ENCODE measurements at regions not wholly inside any gene's neighbourhood (a gene's known extent, or its start where the extent isn't known, plus 50 kb on each side); places are given as distances from the start of the nearest gene placed in this dataset.

DNA sequence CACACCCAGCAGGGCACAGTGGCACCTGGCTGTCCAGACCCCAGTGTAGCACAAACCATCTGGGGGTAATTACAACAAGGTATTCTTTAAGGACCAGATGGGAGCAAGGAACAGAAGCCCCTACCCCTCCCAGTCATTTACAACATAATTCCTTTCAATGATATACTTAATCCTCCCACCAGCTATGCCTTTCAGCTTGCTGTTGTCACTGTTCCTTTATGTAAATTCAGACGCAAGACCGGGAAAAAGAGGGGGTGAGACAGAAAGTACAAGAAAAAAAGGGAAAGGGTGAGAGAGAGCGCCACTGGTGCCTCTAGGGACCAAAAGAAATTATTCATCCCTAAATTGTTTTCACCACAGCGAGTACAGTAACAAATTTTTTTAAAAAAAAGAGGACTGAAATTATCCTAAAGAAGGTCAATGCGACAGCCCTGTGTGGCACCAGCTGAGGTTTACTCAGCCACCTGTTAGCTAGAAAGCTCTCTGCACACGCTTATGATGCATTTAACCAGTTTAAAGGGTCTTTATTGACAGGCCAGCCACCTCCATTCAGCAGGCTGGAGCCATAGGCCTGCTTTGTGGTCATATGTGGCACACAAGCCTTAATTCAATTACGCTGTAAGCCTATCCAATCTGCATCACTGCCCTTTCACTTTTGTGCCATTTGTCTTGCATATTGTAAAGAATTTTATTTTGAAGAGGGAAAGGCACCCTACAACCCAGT is 210.2 kb upstream of the ISL1 start:
- H3K4me1 Mint-ChIP-seq (ENCODE audit: low read depth) = no peaks in the 10 kb centered on the region
- intact Hi-C loops (cut with micrococcal nuclease) = no loop called here
- no peak for DNase-seq (ENCODE audit: low spot score)
- no peaks in the 10 kb centered on the region for H3K27me3 Mint-ChIP-seq (ENCODE audit: insufficient read depth)
- no peaks in the 10 kb centered on the region for H3K36me3 Mint-ChIP-seq (ENCODE audit: low read depth)
- H3K9me3 Mint-ChIP-seq = peaks cover 4% of the 10 kb centered on the region
- no peak overlapping the region for H3K4me3 Mint-ChIP-seq
- H3K27ac Mint-ChIP-seq = no peak overlapping the region

DNA sequence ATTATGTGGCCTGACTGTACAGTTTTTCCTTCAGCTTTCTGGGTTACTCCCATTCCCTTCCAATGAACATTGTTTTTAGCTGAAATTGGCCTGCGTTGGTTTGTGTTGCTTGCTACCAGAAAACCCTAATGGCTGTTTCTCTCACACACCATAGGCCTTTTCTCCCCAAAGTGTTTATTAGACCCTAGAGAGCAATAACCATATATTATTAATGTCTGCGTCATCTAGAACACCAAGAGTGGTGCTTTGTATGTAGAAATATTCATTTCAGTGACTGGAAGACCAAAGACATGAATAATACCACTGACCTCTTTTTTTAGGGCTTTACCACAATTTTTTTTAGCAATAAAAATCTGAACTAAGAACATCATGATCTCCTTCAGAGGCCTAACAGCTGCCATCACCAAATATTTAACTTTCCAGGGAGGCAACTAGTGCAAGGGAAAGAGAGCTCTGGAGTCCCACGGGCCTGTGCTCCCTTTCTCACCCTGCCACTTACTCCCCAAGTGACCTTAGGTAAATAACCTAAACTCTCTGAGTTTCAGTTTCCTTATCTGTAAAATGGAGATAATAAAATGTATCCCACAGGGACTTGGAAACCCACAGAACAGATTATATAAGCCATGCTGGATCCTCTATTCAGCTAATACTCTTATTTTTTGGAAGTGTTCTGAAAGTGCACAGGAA is 201.9 kb upstream of the ISL1 start:
- no peak overlapping the region for H3K27ac Mint-ChIP-seq
- intact Hi-C loops (cut with micrococcal nuclease) = no loop called here
- H3K9me3 Mint-ChIP-seq = peaks cover 7% of the 10 kb centered on the region
- H3K27me3 Mint-ChIP-seq (ENCODE audit: insufficient read depth) = no peaks in the 10 kb centered on the region
- H3K4me3 Mint-ChIP-seq = no peak overlapping the region
- DNase-seq (ENCODE audit: low spot score) = no peak
- H3K36me3 Mint-ChIP-seq (ENCODE audit: low read depth) = no peaks in the 10 kb centered on the region
- no peaks in the 10 kb centered on the region for H3K4me1 Mint-ChIP-seq (ENCODE audit: low read depth)

DNA sequence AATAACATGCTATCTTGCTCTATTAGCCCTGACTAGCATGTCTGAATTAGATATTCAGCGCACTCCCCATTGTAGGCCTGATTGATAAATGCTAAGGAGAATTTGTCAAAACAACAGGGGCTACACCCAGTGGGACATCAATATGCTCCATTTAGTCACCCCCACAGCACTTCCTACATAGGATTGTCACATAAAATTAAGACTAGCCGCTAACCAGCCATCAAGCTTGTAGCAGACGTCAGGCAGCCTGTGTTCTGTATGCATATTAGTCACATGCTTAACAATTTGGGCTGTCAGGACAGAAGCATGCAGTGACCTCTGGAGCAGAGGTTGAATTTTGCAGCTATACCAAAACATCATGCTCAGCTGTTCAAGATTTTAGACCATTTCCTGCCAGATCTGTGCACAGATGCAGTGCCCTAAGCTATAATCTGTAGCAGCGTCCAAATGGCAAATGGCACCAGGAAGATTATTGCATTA is 197.4 kb upstream of the ISL1 start:
- no peaks in the 10 kb centered on the region for H3K4me1 Mint-ChIP-seq (ENCODE audit: low read depth)
- no peak overlapping the region for H3K27ac Mint-ChIP-seq
- no peaks in the 10 kb centered on the region for H3K27me3 Mint-ChIP-seq (ENCODE audit: insufficient read depth)
- H3K36me3 Mint-ChIP-seq (ENCODE audit: low read depth) = no peaks in the 10 kb centered on the region
- H3K4me3 Mint-ChIP-seq = no peak overlapping the region
- intact Hi-C loops (cut with micrococcal nuclease) = no loop called here
- no peaks in the 10 kb centered on the region for H3K9me3 Mint-ChIP-seq
- no peak for DNase-seq (ENCODE audit: low spot score)

DNA sequence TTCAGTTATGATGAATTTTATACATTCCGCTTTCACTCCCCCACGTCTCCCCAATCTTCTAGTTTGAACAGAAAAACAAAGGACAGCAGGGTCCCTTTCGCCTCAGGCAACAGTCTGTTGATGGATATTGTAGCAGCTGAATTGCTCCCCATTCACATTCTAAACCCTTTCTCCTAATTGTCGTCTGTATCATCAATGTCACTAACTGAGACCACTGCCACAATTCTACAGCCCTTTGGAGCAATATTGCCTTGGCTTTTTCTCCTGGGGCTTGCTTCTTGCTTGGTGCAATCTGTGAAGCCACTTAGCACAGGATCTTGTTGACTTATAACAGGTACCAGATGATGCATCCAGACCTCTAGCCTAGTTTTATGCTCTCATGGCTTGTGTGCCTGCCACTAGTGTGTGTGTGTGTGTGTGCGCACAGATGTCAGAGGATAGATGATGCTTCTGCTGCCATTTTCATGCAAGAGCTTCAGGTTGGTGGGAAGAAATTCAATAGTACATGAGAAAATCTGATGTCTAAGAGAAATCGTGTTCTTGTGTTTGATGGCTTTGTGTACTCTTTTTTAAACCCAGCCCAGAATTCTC is 195.2 kb upstream of the ISL1 start:
- Mint-ChIP-seq H3K4me3 (no peak overlapping the region), H3K27me3 (ENCODE audit: insufficient read depth) (no peaks in the 10 kb centered on the region), H3K36me3 (ENCODE audit: low read depth) (no peaks in the 10 kb centered on the region), H3K4me1 (ENCODE audit: low read depth) (no peaks in the 10 kb centered on the region), H3K27ac (no peak overlapping the region), H3K9me3 (no peaks in the 10 kb centered on the region)
- no peak for DNase-seq (ENCODE audit: low spot score)
- intact Hi-C loops (cut with micrococcal nuclease) = no loop called here

DNA sequence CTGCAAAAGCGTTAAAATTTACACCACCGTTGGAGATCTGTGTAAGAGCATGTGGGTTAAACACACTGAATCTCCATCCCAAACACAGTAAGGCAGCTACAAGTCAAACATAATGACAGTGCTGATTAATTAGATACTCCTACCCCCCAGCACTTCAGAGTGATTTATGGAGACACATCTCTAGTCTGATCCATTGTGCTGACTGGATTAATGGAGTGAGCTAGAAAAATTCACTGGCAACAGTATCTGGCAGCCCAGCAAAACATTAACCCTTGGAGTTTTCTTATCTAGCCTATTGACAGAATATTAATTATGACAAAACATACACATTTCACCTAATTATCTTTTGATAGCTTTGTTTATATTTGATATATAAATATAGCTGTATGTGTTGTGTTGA is 188.6 kb upstream of the ISL1 start:
- no peaks in the 10 kb centered on the region for H3K27me3 Mint-ChIP-seq (ENCODE audit: insufficient read depth)
- no peak overlapping the region for H3K27ac Mint-ChIP-seq
- no peak for DNase-seq (ENCODE audit: low spot score)
- no peaks in the 10 kb centered on the region for H3K9me3 Mint-ChIP-seq
- intact Hi-C loops (cut with micrococcal nuclease) = no loop called here
- no peaks in the 10 kb centered on the region for H3K4me1 Mint-ChIP-seq (ENCODE audit: low read depth)
- no peak overlapping the region for H3K4me3 Mint-ChIP-seq
- H3K36me3 Mint-ChIP-seq (ENCODE audit: low read depth) = no peaks in the 10 kb centered on the region

DNA sequence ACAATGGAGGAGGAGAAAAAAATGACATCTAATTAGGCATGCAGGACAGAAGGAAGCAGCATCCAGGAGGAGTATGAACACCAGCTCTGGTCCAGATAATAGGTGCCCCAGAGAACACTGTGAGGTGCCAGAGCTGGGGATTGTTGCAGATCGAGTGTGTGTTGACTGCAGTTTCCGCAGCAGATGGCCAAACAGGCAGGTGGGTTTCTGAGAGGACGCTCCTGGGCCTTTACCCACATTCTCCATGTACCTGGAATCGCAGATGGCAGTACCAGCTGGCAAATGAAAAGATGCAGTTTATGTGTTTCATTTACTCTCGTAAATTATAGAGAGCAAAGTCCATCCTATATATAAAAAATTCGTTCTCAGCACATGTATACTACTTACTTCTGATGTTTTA is 182.2 kb upstream of the ISL1 start:
- no peak for DNase-seq (ENCODE audit: low spot score)
- Mint-ChIP-seq H3K27me3 (ENCODE audit: insufficient read depth) (no peaks in the 10 kb centered on the region), H3K4me3 (no peak overlapping the region), H3K36me3 (ENCODE audit: low read depth) (no peaks in the 10 kb centered on the region), H3K9me3 (no peaks in the 10 kb centered on the region), H3K4me1 (ENCODE audit: low read depth) (no peaks in the 10 kb centered on the region), H3K27ac (no peak overlapping the region)
- intact Hi-C loops (cut with micrococcal nuclease) = no loop called here

DNA sequence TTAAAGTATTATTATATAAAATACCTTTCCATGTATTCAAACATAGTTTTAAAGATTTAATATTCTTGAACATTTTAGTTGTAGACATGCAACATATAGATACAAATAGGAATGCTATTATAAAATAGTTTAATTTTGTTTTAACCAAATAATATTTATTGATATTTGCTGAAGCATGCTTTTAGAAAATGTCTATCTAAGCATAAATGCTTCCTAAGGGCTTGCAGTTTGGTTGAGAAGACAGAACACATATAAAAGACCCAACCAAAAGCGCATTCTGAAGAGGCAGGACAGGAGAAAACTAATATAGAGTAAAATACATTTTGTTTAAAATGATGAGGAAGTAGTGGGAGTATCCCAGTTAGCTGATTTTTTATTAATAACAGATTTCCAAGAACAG is 181.5 kb upstream of the ISL1 start:
- Mint-ChIP-seq H3K27me3 (ENCODE audit: insufficient read depth) (no peaks in the 10 kb centered on the region), H3K27ac (no peak overlapping the region), H3K36me3 (ENCODE audit: low read depth) (no peaks in the 10 kb centered on the region), H3K4me3 (no peak overlapping the region), H3K4me1 (ENCODE audit: low read depth) (no peaks in the 10 kb centered on the region), H3K9me3 (no peaks in the 10 kb centered on the region)
- intact Hi-C loops (cut with micrococcal nuclease) = no loop called here
- no peak for DNase-seq (ENCODE audit: low spot score)

DNA sequence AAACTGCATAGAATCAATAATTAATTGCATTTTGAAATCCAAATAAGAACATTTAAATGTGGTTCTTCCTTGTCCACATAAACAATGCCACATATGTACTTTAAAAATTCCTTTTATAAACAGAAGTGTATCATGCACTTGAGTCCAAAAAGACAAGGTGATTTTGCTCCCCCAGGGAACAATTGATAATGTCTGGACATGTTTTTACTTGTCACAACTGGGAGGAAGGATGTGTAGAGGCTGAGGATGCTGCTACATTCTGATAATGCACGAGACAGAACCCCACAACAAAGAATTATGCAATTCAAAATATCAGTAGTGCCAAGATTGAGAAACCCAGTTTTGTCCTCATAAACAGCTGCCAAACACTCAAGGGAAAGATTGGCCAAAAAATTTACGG is 181.1 kb upstream of the ISL1 start:
- H3K27me3 Mint-ChIP-seq (ENCODE audit: insufficient read depth) = no peaks in the 10 kb centered on the region
- no peaks in the 10 kb centered on the region for H3K9me3 Mint-ChIP-seq
- H3K4me3 Mint-ChIP-seq = no peak overlapping the region
- no peak for DNase-seq (ENCODE audit: low spot score)
- intact Hi-C loops (cut with micrococcal nuclease) = no loop called here
- H3K36me3 Mint-ChIP-seq (ENCODE audit: low read depth) = no peaks in the 10 kb centered on the region
- no peak overlapping the region for H3K27ac Mint-ChIP-seq
- H3K4me1 Mint-ChIP-seq (ENCODE audit: low read depth) = no peaks in the 10 kb centered on the region

DNA sequence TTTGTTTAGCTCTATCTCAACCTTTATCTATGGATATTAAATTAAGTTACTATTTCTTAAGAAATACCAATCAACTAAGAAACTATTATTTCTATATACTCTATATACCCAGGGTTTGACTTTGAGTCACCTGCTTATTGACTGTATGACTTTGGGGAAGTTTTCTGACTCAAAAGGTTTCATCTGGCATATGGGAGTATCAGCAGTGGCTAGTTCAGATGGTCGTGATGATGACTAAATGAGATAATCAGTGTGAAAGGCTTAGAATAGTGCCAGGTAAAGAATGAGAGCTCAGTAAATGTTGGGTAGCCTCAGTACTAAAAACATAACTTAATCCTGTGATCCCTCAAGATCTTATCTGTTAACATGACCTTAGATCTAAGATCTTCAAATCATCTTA is 179.7 kb upstream of the ISL1 start:
- DNase-seq (ENCODE audit: low spot score) = no peak
- H3K27ac Mint-ChIP-seq = no peak overlapping the region
- intact Hi-C loops (cut with micrococcal nuclease) = no loop called here

DNA sequence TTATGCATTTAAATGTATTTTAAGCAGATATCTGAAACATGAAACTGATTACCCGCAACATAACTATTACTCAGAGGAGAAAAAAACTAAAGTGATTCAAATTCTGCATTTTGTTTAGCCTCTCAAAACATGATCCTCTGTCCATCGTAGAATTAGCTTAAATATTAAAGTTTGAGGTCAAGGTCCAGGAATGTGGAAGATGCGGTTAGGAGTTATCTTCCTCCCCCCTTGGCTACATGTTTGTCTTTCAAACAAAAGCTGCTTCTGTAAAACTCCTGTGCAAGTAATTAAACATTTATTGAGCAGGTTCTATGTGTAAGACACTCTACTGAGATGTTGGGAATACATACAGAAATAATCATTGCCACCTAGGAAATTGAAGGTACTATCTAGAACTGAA is 175.0 kb upstream of the ISL1 start:
- H3K27me3 Mint-ChIP-seq (ENCODE audit: insufficient read depth) = no peaks in the 10 kb centered on the region
- H3K36me3 Mint-ChIP-seq (ENCODE audit: low read depth) = no peaks in the 10 kb centered on the region
- no peaks in the 10 kb centered on the region for H3K9me3 Mint-ChIP-seq
- no peaks in the 10 kb centered on the region for H3K4me1 Mint-ChIP-seq (ENCODE audit: low read depth)
- no peak for DNase-seq (ENCODE audit: low spot score)
- intact Hi-C loops (cut with micrococcal nuclease) = no loop called here
- no peak overlapping the region for H3K4me3 Mint-ChIP-seq
- H3K27ac Mint-ChIP-seq = no peak overlapping the region

More for the DNA sequence above, 179.7 kb upstream of the ISL1 start:
- Mint-ChIP-seq H3K27me3 (ENCODE audit: insufficient read depth) (no peaks in the 10 kb centered on the region), H3K36me3 (ENCODE audit: low read depth) (no peaks in the 10 kb centered on the region), H3K4me1 (ENCODE audit: low read depth) (no peaks in the 10 kb centered on the region), H3K9me3 (no peaks in the 10 kb centered on the region), H3K4me3 (no peak overlapping the region)

DNA sequence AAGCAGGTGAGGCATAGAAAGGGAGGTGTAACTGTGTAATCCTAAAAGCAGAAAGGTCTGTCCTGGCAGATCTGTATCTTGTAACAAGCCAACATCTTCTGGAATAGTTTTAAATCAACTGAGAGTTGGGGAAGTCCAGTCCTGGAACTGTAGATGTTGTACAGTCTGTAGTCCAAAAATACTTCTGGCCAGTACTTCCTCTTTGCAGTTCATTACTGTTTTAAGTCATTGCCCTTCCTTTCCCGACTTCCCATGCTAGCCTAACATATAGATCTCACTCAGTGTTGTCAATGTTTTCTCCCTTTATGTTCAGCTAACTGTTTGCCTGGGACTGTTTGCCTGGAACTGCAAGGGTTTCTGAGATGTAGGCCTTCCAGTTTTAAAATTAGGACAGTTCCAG is 168.5 kb upstream of the ISL1 start:
- Mint-ChIP-seq H3K4me1 (ENCODE audit: low read depth) (no peaks in the 10 kb centered on the region), H3K9me3 (peaks cover under 1% of the 10 kb centered on the region), H3K27me3 (ENCODE audit: insufficient read depth) (no peaks in the 10 kb centered on the region), H3K4me3 (no peak overlapping the region), H3K27ac (no peak overlapping the region), H3K36me3 (ENCODE audit: low read depth) (no peaks in the 10 kb centered on the region)
- intact Hi-C loops (cut with micrococcal nuclease) = no loop called here
- no peak for DNase-seq (ENCODE audit: low spot score)

DNA sequence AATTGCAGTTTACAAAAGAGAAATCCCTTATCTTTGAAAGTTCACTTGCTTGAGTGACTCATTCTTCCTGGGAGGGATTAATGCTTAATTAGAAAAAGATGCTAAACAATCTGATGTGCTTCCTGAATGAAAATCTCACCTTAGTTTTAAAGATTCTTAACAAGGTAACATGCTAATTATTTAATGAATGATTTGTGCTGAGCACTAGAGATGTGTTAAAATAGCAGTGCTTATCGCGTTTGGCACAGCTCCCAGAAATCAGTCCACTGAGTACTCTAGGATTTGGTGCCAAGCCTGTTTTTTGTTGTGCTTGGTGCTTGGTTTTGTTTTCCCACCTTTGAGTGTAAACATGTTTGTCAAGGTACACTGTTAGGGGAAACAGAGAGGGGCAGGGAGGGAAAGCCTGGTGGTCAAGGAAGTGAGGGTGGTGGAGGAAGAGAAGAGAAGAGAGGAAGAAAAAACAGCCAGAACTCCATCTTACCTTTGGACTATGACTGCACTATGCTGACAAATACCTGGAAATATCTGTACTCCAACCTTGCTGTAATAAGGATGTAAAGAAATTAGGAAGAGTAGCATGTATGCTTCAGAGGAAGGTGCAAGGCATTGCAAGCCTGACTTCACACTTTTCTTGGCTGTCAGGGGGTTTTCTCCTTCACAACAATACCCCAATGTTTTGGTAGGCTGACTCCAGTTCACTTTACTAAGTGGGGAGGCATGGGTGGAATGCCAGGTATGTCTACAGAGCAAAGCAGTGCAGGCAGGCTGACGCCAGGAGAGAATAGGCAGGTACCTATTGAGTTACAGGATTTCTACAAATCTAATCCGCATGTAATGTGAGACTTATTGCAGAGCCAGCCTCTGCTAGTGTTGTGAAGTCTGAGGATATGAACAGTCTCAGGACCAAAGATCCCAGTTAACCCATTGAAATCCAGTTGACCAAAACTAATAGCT is 157.2 kb upstream of the ISL1 start:
- peaks cover 18% of the 10 kb centered on the region for H3K9me3 Mint-ChIP-seq
- H3K4me1 Mint-ChIP-seq (ENCODE audit: low read depth) = no peaks in the 10 kb centered on the region
- no peaks in the 10 kb centered on the region for H3K36me3 Mint-ChIP-seq (ENCODE audit: low read depth)
- H3K4me3 Mint-ChIP-seq = no peak overlapping the region
- H3K27ac Mint-ChIP-seq = no peak overlapping the region
- H3K27me3 Mint-ChIP-seq (ENCODE audit: insufficient read depth) = no peaks in the 10 kb centered on the region
- no peak for DNase-seq (ENCODE audit: low spot score)
- intact Hi-C loops (cut with micrococcal nuclease) = no loop called here
